GM12878 (cell line): ENCODE measurements at regions not wholly inside any gene's neighbourhood (a gene's known extent, or its start where the extent isn't known, plus 50 kb on each side); places are given as distances from the start of the nearest gene placed in this dataset.

Experiments
- ATAC-seq: fragments of 200-7000 bp; cut with Tn5 transposase; 3 replicates; pipeline ENCODE4 v1.9.1; 2020; ENCODE audit warnings: mild to moderate bottlenecking, moderate library complexity
- BruUV-seq: library from RNA; stranded (reverse); fragments of 400-500 nt; replicated peaks from 2 replicates; lab custom pipeline; 2021; lab: Mats Ljungman, UMichigan
- CTCF ChIA-PET: fragments of 300-600 bp; sonication (Branson Sonifier 250); formaldehyde crosslinking; extraction: SDS; loops from one replicate; lab custom pipeline; 2021; ENCODE audit warnings: inconsistent platforms; lab: Yijun Ruan, JAX
- POLR2A ChIA-PET: fragments of 350-600 bp; formaldehyde crosslinking; extraction: SDS; loops from one replicate; lab custom pipeline; 2021; ENCODE audit warnings: inconsistent platforms; lab: Charles Lee
- RAD21 ChIA-PET: fragments of 300-600 bp; sonication (Branson Sonifier 250); formaldehyde crosslinking; loops from one replicate; lab custom pipeline; 2023; ENCODE audit warnings: antibody characterized with exemption; ENCODE audit not compliant: unreplicated experiment; lab: Charles Lee
- SMC1A ChIA-PET: fragments of 300-600 bp; sonication (Branson Sonifier 250); formaldehyde crosslinking; loops from one replicate; lab custom pipeline; 2023; ENCODE audit not compliant: unreplicated experiment, uncharacterized antibody; lab: Charles Lee
- DNase-seq: peaks from one replicate; pipeline ENCODE4 v3.0.0-alpha.2; 2011; ENCODE audit warnings: low read depth, low spot score
- FAIRE-seq: peaks from 3 replicates; lab custom pipeline; 2011; peaks lifted over from hg19 to GRCh38; lab: Jason Lieb, UNC
- H2AFZ ChIP-seq: 2 replicates; pipeline ENCODE4 v1.6.0; 2011; ENCODE audit warnings: low read depth, low read length, control low read depth; ENCODE audit not compliant: control insufficient read depth
- H3K27ac ChIP-seq: 2 replicates; pipeline ENCODE4 v1.5.1; 2011; ENCODE audit warnings: control low read depth; ENCODE audit not compliant: control insufficient read depth, insufficient read depth
- H3K27me3 ChIP-seq, 2 experiments: replicated peaks in 1 of 2; 2 replicates each; pipeline versions ENCODE4 v1.6.0 to v1.6.1; 2011; ENCODE audit warnings: low read length in 1 of 2; ENCODE audit not compliant: control insufficient read depth in 2 of 2, insufficient read depth in 2 of 2
- H3K36me3 ChIP-seq, 2 experiments: 2 replicates each; pipeline ENCODE4 v1.5.1; 2011; ENCODE audit warnings: low read length in 1 of 2; ENCODE audit not compliant: control insufficient read depth in 2 of 2, insufficient read depth in 2 of 2
- H3K4me1 ChIP-seq: 2 replicates; pipeline ENCODE4 v1.6.1; 2011; ENCODE audit warnings: mild to moderate bottlenecking, low read length, moderate library complexity, mixed read lengths; ENCODE audit not compliant: control insufficient read depth, insufficient read depth
- H3K4me2 ChIP-seq: 2 replicates; pipeline ENCODE4 v1.6.0; 2011; ENCODE audit warnings: control low read depth; ENCODE audit not compliant: control insufficient read depth, insufficient read depth
- H3K4me3 ChIP-seq: fragments of 200-600 bp; sonication (generic); 2 replicates; pipeline ENCODE4 v1.5.1; 2016
- H3K79me2 ChIP-seq: 2 replicates; pipeline ENCODE4 v1.6.0; 2011; ENCODE audit warnings: low read length; ENCODE audit not compliant: control insufficient read depth, insufficient read depth
- H3K9ac ChIP-seq: 2 replicates; pipeline ENCODE4 v1.8.0; 2011; ENCODE audit warnings: low read length, control low read depth, mixed read lengths; ENCODE audit not compliant: control insufficient read depth, insufficient read depth
- H3K9me3 ChIP-seq: replicated peaks from 3 replicates; pipeline ENCODE4 v1.5.1; 2011; ENCODE audit warnings: mild to moderate bottlenecking, low read length; ENCODE audit not compliant: control insufficient read depth, insufficient read depth
- H4K20me1 ChIP-seq: 2 replicates; pipeline ENCODE4 v1.6.0; 2011; ENCODE audit not compliant: control insufficient read depth, insufficient read depth
- BHLHE40 ChIP-seq, 2 experiments: fragments of 450-650 bp in 1 of 2; IDR thresholded peaks; 2 replicates each; pipeline ENCODE4 v1.6.1; 2011 to 2017; ENCODE audit warnings: low read depth in 2 of 2, borderline replicate concordance in 1 of 2, improper control_type of control experiment in 1 of 2, low read length in 1 of 2, mild to moderate bottlenecking in 1 of 2
- CEBPB ChIP-seq, 2 experiments: fragments of 150-350 bp in 1 of 2; IDR thresholded peaks; 2 replicates each; pipeline ENCODE4 v1.6.1; 2012 to 2014; ENCODE audit warnings: low read depth in 2 of 2, low read length in 2 of 2, borderline replicate concordance in 1 of 2, inconsistent platforms in 1 of 2
- CHD1 ChIP-seq: IDR thresholded peaks from 2 replicates; pipeline ENCODE4 v1.6.1; 2012; ENCODE audit warnings: low read depth, low read length, improper control_type of control experiment
- CREM ChIP-seq: IDR thresholded peaks from 2 replicates; pipeline ENCODE4 v1.6.1; 2014; ENCODE audit warnings: antibody characterized with exemption, low read depth
- FOXK2 ChIP-seq: fragments of 450-650 bp; IDR thresholded peaks from 2 replicates; pipeline ENCODE4 v1.6.1; 2017; ENCODE audit warnings: mild to moderate bottlenecking, moderate library complexity
- MXI1 ChIP-seq: fragments of 150-350 bp; IDR thresholded peaks from 2 replicates; pipeline ENCODE4 v1.6.1; 2011; ENCODE audit warnings: low read depth, mild to moderate bottlenecking, inconsistent platforms, low read length, improper control_type of control experiment
- SMAD5 ChIP-seq: IDR thresholded peaks from 2 replicates; pipeline ENCODE4 v1.6.1; 2016; ENCODE audit warnings: antibody characterized with exemption, low read depth
- SP1 ChIP-seq: IDR thresholded peaks from one replicate; pipeline ENCODE4 v1.6.1; 2011; ENCODE audit warnings: low read depth, low read length
- SREBF2 ChIP-seq: IDR thresholded peaks from 2 replicates; pipeline ENCODE4 v1.6.1; 2012; ENCODE audit warnings: mild to moderate bottlenecking, low read length
- ZNF207 ChIP-seq: fragments of 450-650 bp; IDR thresholded peaks from 2 replicates; pipeline ENCODE4 v1.6.1; 2014; ENCODE audit warnings: antibody characterized with exemption, mild to moderate bottlenecking, borderline replicate concordance
- WGBS: methylation state at CpG from one replicate; pipeline ENCODE4 v1.1.6; 2016; ENCODE audit warnings: low lambda C conversion rate; ENCODE audit not compliant: insufficient replicate concordance, insufficient coverage; ENCODE audit errors: missing lambda C conversion rate; 5-methylcytosine and 5-hydroxymethylcytosine counted together
- in situ Hi-C: fragments of 300-500 bp; cut with MboI; formaldehyde crosslinking; loops from 9 replicates; pipeline ENCODE4 v1.14.3; 2018; ENCODE audit warnings: mixed read lengths
- intact Hi-C: fragments of 100-400 bp; cut with micrococcal nuclease; formaldehyde crosslinking; loops from one replicate; pipeline ENCODE4 v1.14.2; 2022; ENCODE audit not compliant: unreplicated experiment

DNA sequence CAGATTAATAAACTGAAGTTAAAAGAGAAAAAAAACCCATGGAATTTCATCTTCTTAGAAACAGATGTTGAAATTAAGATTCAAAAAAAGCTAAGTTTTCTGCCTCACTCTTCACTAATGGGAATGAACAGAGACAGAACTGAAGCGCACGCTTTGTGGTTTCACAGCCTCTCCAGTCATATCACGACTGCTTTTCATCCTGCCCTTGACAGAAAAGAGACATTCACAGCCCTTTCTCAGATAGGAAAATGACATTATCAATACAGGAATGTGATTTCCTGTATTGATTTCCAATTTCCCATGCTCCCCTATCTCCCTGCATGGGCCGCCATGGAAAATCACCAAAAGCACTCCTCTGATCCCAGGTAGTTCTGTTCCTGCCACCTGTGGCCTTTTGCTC lies 108.2 kb downstream of the PFKFB3 start (continued):
- no peak for TF ChIP-seq SREBF2

DNA sequence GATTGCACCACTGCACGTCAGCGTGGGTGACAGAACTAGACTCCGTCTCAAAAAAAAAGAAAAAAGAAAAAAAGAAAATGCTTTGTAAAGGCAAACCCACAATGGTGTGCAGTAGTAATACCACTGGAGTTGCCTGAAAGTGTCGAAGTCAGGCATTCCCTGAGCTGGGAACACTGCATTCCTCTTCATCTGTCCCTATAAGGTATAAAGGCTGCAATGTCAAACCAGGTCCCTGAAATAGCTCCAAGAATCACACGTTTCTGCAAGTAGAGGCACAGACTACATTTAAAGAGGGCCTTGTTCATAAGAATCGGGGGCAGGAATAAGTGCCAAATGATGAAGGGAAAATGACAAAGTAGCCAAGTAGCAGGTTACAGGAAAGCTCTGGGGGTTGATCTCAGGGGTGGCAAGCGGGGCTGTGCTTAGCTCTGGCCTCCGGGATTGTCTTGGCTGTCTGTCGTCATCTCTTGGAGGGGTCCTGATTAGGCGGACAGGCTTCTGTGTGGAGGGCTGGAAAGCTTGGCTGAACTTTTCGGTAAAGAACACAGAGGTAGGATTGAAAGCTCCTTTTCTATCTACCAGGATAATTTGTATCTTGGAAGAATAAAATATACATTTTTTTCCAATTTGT lies 109.1 kb downstream of the PFKFB3 start:
- POLR2A ChIA-PET = interaction anchor here (0.5 to 2.6 kb wide), 2 partner anchors 11 to 20 kb away, joined by 9 to 11 read pairs; no protein-coding TSS in a partner anchor
- Histone ChIP-seq H3K4me3 (no peak overlapping the region), H4K20me1 (no peaks in the 10 kb centered on the region), H3K4me2 (no peak overlapping the region), H3K9ac (no peak overlapping the region), H2AFZ (no peak overlapping the region), H3K9me3 (no peaks in the 10 kb centered on the region; the same call in 2 of the 3 replicates), H3K27me3 (0 out of 4 replicates have a peak, but pooled peaks cover 0 to 4% of the 10 kb centered on the region in 2 experiments), H3K4me1 (no peaks in the 10 kb centered on the region), H3K36me3 (no peaks in the 10 kb centered on the region), H3K27ac (no peak overlapping the region), H3K79me2 (no peaks in the 10 kb centered on the region)
- no TSS peak for BruUV-seq
- WGBS = 73% methylated on average over 10 of the region's 11 CpGs
- DNase-seq = no peak
- intact Hi-C loops (no loop called here), in situ Hi-C loops (no loop called here)
- FAIRE-seq = no peak
- no peak for ATAC-seq
- RAD21 ChIA-PET = interaction anchor here (0.6 to 2.4 kb wide), 7 partner anchors 8 to 90 kb away, joined by 3 to 8 read pairs (median 4); no protein-coding TSS in a partner anchor
- SMC1A ChIA-PET = interaction anchor here (0.9 to 6.0 kb wide), 10 partner anchors 10 to 106 kb away, joined by 3 to 63 read pairs (median 5); no protein-coding TSS in a partner anchor
- CTCF ChIA-PET = interaction anchor here (0.7 to 3.3 kb wide), 8 partner anchors 9 to 177 kb away, joined by 3 to 15 read pairs (median 4); partner anchors contain the start of gene PFKFB3
- TF ChIP-seq SREBF2 (no peak), SP1 (no peak), CEBPB (IDR thresholded peaks at IDR 0.05; ENCODE audit: borderline replicate concordance in 1 of 2, low read depth in 2 of 2, low read length in 2 of 2) (no peak), ZNF207 (no peak), CREM (no peak), BHLHE40 (IDR thresholded peaks at IDR 0.05; ENCODE audit: borderline replicate concordance in 1 of 2, low read depth in 2 of 2, low read length in 1 of 2) (no peak), SMAD5 (no peak), CHD1 (no peak), FOXK2 (no peak), MXI1 (no peak)
- TF ChIP-seq, all 136 proteins: peak for 0
